Calu3 (cell line): ENCODE measurements at regions not wholly inside any gene's neighbourhood (a gene's known extent, or its start where the extent isn't known, plus 50 kb on each side); places are given as distances from the start of the nearest gene placed in this dataset.

Source experiments
- BruUV-seq: library from RNA; stranded (reverse); fragments of 400-500 nt; replicated peaks from 2 replicates; lab custom pipeline; 2021; lab: Mats Ljungman, UMichigan
- CTCF ChIA-PET: fragments of 300-600 bp; sonication (Branson Sonifier 250); formaldehyde crosslinking; loops from one replicate; lab custom pipeline; 2022; ENCODE audit warnings: antibody characterized with exemption; lab: Charles Lee
- DNase-seq: peaks from one replicate; pipeline ENCODE4 v3.0.0; 2022
- H3K27ac Mint-ChIP-seq: one replicate; pipeline ENCODE4 v1.8.0; 2022; ENCODE audit warnings: mixed read lengths; ENCODE audit not compliant: unreplicated experiment
- H3K27me3 Mint-ChIP-seq: one replicate; pipeline ENCODE4 v1.8.0; 2022; ENCODE audit warnings: mixed read lengths; ENCODE audit not compliant: unreplicated experiment
- H3K36me3 Mint-ChIP-seq: one replicate; pipeline ENCODE4 v1.8.0; 2022; ENCODE audit warnings: mild to moderate bottlenecking, moderate library complexity, mixed read lengths; ENCODE audit not compliant: insufficient read depth, unreplicated experiment
- H3K4me1 Mint-ChIP-seq: one replicate; pipeline ENCODE4 v1.8.0; 2022; ENCODE audit warnings: mild to moderate bottlenecking, low read depth, mixed read lengths; ENCODE audit not compliant: unreplicated experiment
- H3K4me3 Mint-ChIP-seq: one replicate; pipeline ENCODE4 v1.8.0; 2022; ENCODE audit warnings: mild to moderate bottlenecking, low read depth, moderate library complexity, mixed read lengths; ENCODE audit not compliant: unreplicated experiment
- H3K9me3 Mint-ChIP-seq: one replicate; pipeline ENCODE4 v1.8.0; 2022; ENCODE audit warnings: low read depth, mixed read lengths; ENCODE audit not compliant: unreplicated experiment
- CTCF ChIP-seq: fragments of 200-600 bp; IDR thresholded peaks from one replicate; pipeline ENCODE4 v1.8.0; 2022; ENCODE audit warnings: antibody characterized with exemption; ENCODE audit not compliant: unreplicated experiment
- intact Hi-C: fragments of 100-400 bp; cut with micrococcal nuclease; formaldehyde crosslinking; loops from one replicate; pipeline ENCODE4 v1.10.0; 2022; ENCODE audit not compliant: unreplicated experiment

- H3K27me3 Mint-ChIP-seq: no peaks in the 10 kb centered on the region
- BruUV-seq: no TSS peak
- DNase-seq: no peak
- H3K4me3 Mint-ChIP-seq: no peak overlapping the region
- CTCF ChIA-PET: no interaction called here
- intact Hi-C loops: no loop called here
- no peak for TF ChIP-seq CTCF
- no peak overlapping the region for H3K27ac Mint-ChIP-seq
- H3K9me3 Mint-ChIP-seq: no peaks in the 10 kb centered on the region
- peaks cover 11% of the 10 kb centered on the region for H3K4me1 Mint-ChIP-seq
- H3K36me3 Mint-ChIP-seq: no peaks in the 10 kb centered on the region
Measured at GRCh38 chr5:102087906-102088305, 208.2 kb downstream of the SLCO4C1 start.

- Mint-ChIP-seq H3K4me1 (peaks cover 5% of the 10 kb centered on the region), H3K36me3 (no peaks in the 10 kb centered on the region), H3K4me3 (no peak overlapping the region), H3K27ac (no peak overlapping the region), H3K27me3 (no peaks in the 10 kb centered on the region), H3K9me3 (peaks cover 4% of the 10 kb centered on the region)
- no peak for DNase-seq
- CTCF ChIA-PET: no interaction called here
- no peak for TF ChIP-seq CTCF
- no TSS peak for BruUV-seq
- intact Hi-C loops: no loop called here
Measured at GRCh38 chr5:102080288-102080687, 215.8 kb downstream of the SLCO4C1 start.

DNA sequence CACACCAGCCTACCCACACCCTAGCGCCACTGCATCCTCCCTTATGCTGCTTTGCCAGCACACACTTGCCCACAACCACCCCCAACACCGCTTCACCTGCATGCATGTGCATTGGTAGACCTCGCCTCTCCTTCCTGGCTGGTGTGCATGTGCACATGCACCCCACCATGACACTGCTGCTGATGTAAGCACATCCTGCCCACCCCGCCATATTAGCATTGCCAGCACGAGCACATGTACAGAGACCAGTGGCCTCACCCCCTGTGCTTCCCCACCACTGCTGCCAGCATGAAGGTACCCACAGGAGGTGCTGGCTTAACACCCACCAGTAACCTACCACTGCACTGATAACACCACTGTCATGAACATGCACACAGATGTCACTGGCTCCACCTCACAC, 218.2 kb downstream of the SLCO4C1 start:
- H3K27me3 Mint-ChIP-seq: no peaks in the 10 kb centered on the region
- intact Hi-C loops: no loop called here
- no peaks in the 10 kb centered on the region for H3K4me1 Mint-ChIP-seq
- TF ChIP-seq CTCF: no peak
- peaks cover 4% of the 10 kb centered on the region for H3K9me3 Mint-ChIP-seq
- CTCF ChIA-PET: no interaction called here
- BruUV-seq: no TSS peak
- no peak overlapping the region for H3K4me3 Mint-ChIP-seq
- no peak overlapping the region for H3K27ac Mint-ChIP-seq
- H3K36me3 Mint-ChIP-seq: no peaks in the 10 kb centered on the region
- no peak for DNase-seq

- intact Hi-C loops: no loop called here
- no TSS peak for BruUV-seq
- Mint-ChIP-seq H3K4me3 (no peak overlapping the region), H3K36me3 (no peaks in the 10 kb centered on the region), H3K9me3 (no peaks in the 10 kb centered on the region), H3K4me1 (peaks cover 7% of the 10 kb centered on the region), H3K27ac (no peak overlapping the region), H3K27me3 (no peaks in the 10 kb centered on the region)
- no peak for DNase-seq
- TF ChIP-seq CTCF: no peak
- CTCF ChIA-PET: interaction anchor here (0.6 kb wide), 1 partner anchor 1080 kb away, joined by 6 read pairs; no protein-coding TSS in a partner anchor
Measured at GRCh38 chr5:102069974-102070373, 226.1 kb downstream of the SLCO4C1 start.
